Left cardiac atrium (tissue), 4 donors: ENCODE measurements at regions not wholly inside any gene's neighbourhood (a gene's known extent, or its start where the extent isn't known, plus 50 kb on each side); places are given as distances from the start of the nearest gene placed in this dataset.

Source experiments
- ATAC-seq, 2 donors: fragments of 200-7000 bp; cut with Tn5 transposase; one replicate each; pipeline ENCODE4 v1.9.1; 2020; ENCODE audit warnings: mild to moderate bottlenecking in 2 of 2, moderate library complexity in 2 of 2
- DNase-seq: peaks from one replicate; pipeline ENCODE4 v3.0.0-alpha.2; 2020
- intact Hi-C, 2 donors: fragments of 100-400 bp; cut with DNase I; formaldehyde crosslinking; loops; one replicate each; pipeline versions ENCODE4 v1.14.1 to v1.15.1; 2022 to 2023
- donor health status: DM: no; HTN: yes; CAD: no.
- donor health status: DM: no; HTN: yes; CAD: no; lungs with severe emphysema.
- donor health status: DM: yes; HTN: yes; CAD: no.
- donor health status: Dilated cardiomyopathy.

DNA sequence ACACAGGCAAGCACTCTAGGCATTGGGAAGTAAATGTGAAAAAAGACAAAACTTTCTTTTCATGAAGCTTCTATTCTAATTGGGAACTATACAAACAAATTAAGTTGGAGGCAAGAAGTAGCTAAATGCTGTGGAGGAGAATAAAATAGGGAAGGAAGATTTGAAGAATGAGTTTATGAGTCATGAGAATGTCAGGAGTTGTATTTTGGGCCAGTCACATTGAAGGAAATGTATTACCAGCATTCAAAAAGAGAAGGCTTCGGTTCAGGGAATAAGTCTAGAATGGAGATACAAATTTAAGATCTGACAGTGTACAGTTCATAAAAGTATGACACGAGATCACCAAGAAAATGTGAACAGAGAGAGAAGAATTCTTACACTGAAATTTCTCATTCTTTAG is 666.5 kb downstream of the ADCYAP1 start:
- no peak for DNase-seq
- intact Hi-C loops = no loop called here
- ATAC-seq = no peak

GRCh38 chr18:1573732-1574131 is 669.1 kb downstream of the ADCYAP1 start:
- intact Hi-C loops = no loop called here
- no peak for DNase-seq
- no peak for ATAC-seq

GRCh38 chr18:1575084-1575483 is 670.4 kb downstream of the ADCYAP1 start:
- no peak for ATAC-seq
- DNase-seq = no peak
- intact Hi-C loops = no loop called here

DNA sequence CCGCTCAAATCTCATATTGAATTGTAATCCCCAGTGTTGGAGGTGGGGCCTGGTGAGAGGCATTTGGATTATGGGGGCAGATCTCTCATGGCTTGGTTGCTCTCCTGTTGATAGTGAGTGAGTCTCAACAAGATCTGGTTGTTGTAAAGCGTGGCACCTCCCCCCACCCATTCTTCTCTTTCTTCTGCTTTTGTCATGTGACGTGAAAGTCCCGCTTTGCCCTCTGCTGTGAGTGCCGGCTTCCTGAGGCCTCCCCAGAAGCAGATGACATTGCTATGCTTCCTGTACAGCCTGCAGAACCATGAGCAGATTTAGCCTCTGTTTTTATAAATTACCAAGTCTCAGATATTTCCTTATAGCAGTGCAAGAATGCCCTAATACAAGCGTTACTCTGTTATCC is 673.8 kb downstream of the ADCYAP1 start:
- DNase-seq (no peak), ATAC-seq (no peak)
- intact Hi-C loops = no loop called here

DNA sequence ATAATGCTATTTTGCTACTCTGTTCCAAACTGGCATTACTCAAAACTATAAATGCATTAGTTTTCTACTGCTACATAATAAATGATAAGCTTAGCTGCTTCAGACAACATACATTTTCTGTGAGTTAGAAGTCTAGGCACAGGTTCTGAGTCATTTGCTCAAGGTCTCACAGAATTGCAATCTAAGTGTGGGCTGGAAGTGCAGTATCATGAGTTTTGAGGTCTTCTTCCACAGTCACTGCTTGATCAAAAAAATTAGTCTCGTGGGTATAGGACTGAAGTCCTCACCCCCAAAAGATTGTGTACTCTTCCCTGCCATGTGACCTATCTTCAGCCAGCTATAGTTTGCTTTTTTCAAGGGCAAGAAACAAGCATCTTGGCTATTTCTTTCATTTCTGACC is 676.9 kb downstream of the ADCYAP1 start:
- no peak for ATAC-seq
- intact Hi-C loops = loop anchor here (10.0 kb wide), 2 partner anchors 643 to 963 kb away; no protein-coding TSS in a partner anchor
- no peak for DNase-seq

- ATAC-seq = peak in 1 of 2 donors; percentile 38
- DNase-seq = no peak
- intact Hi-C loops = loop anchor here (5.0 to 10.0 kb wide), 3 partner anchors 639 to 961 kb away; no protein-coding TSS in a partner anchor
These were observed 681.3 kb downstream of the ADCYAP1 start for GRCh38 chr18:1585881-1586488.

DNA sequence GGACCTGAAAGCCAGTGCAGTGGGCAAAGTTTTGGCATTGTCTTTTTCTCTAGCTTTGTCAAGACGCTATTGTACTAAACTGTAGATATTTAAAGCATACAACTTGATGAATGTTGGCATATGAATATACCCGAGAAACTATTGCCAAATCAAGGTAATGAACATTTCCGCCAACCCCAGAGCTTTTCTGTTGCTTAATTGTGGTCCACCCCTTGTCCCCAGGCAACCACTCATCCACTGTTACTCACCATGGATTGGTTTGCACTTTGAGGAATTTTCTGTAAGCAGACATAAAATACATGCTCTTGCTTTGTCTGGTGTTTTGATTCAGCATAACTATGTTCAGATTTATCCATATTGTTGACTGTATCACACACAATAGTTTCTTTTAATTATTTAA is 688.4 kb downstream of the ADCYAP1 start:
- DNase-seq (no peak), ATAC-seq (no peak)
- intact Hi-C loops = no loop called here

DNA sequence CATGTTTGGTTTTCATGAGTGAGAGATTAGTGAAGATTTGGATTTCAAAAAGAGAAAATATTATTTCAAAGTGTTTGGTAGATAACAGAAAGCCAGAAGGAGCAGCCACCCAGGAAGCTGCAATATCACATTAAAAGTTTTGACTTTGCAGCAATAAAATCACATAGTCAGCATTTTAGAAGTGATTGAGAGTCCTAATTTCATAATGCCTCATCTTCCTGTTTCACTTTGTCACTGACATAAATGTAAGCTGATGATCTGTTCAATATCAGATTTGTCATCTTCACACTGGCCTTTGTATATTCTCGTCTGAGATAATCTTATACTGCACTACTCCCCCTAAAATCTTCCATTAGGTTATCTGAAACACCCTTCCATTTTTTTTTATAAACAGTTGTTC is 690.5 kb downstream of the ADCYAP1 start:
- ATAC-seq (no peak), DNase-seq (no peak)
- intact Hi-C loops = no loop called here

- ATAC-seq = no peak
- intact Hi-C loops = no loop called here
- DNase-seq = no peak
These were observed 694.5 kb downstream of the ADCYAP1 start for GRCh38 chr18:1599196-1599595.

GRCh38 chr18:1604751-1605150 is 700.1 kb downstream of the ADCYAP1 start:
- DNase-seq = no peak
- intact Hi-C loops = no loop called here
- ATAC-seq = no peak

GRCh38 chr18:1618364-1618763 is 713.7 kb downstream of the ADCYAP1 start:
- intact Hi-C loops = no loop called here
- DNase-seq = no peak
- ATAC-seq = no peak

GRCh38 chr18:1619507-1619906 is 714.8 kb downstream of the ADCYAP1 start:
- ATAC-seq (no peak), DNase-seq (no peak)
- intact Hi-C loops = no loop called here

DNA sequence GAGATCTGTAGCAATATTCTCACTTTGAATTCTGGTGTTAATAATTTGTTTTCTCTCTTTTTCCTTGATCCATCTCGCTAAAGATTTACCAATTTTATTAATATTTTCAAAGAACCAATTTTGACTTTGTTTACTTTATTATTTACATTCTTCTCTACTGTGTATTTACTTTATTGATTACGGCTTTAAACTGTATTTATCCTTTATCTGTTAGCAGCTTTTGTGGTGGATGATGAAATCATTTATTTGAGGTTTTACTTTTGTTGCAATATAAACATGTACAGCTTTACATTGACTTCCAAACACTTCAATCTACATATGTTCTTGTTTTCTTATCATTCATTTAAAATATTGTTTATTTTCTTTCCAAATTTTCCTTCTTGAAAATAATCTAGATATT is 719.9 kb downstream of the ADCYAP1 start:
- intact Hi-C loops = no loop called here

DNA sequence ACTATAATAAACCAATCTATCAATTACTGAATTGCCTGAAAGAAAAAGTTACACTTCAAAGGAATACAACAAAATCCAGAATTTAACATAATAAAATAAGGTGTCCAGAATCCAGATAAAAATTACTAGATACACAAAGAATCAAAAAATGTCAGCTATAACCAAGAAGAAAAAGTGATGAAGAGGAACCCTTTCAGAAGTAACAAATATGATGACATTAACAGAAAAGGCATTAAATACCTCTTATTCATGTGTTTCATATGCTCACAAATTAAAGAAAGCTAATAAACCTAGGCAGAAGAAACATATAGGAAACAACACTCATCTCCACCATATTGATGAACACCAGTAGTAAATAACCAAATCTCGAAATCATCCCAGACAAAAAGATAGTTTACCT is 722.8 kb downstream of the ADCYAP1 start:
- no peak for ATAC-seq
- no peak for DNase-seq
- intact Hi-C loops = no loop called here

More for the DNA sequence above, 719.9 kb downstream of the ADCYAP1 start:
- DNase-seq (no peak), ATAC-seq (no peak)

DNA sequence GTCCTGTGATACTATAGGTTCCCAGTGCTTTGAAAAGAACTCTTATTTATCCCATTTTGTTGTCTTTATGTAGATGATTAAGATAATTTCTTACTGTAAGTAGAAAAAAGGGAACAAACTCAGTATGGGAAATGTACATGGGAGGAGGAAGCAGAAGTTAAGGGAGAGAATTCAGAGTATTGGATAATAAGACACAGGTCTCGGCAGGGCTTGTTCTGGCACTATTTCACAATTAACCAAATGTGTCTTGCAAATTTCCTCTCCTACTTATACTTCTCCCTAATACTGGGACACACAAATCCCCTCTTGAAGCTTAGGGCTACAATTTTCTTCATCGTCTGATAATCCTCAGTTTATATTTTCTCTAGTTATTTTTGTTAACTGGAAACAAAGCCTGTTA is 744.0 kb downstream of the ADCYAP1 start:
- intact Hi-C loops = no loop called here
- ATAC-seq (no peak), DNase-seq (no peak)

DNA sequence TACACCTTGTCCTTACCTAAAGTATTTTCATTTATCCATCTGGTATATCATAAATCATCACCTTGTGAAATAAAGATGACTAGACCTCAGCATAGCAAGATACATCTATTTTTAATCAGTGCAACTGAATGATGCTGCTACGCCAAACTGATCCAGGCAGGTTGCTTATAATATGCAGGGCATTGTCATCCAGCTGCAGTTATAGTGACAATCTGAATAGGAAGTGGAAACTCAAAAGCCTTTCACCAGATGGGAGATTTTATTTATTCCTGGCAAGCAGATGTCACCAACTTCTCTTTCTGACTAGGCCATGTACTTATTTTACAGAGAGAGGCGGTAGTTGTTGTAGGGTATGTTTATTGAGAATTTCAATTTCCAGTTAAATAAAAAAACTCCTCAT is 747.3 kb downstream of the ADCYAP1 start:
- no peak for ATAC-seq
- intact Hi-C loops = no loop called here
- no peak for DNase-seq

DNA sequence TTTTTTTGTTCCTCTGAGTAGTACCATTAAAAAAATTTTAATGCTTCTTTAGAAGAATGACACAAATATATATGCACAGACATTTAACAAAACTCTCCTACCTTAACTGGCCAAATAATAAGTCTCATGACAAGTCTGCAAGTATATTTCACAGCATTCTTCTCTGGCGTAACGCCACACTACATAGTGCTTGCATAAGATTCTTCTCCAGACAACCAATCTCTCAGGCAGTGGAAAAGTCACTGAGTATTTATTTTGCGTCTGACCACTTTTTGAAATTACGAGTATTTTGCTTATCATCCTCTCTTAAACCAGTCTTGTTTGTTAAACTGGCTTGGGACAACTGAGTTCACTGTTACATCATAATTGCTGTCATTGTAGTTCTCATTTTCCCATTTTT is 749.2 kb downstream of the ADCYAP1 start:
- DNase-seq (no peak), ATAC-seq (no peak)
- intact Hi-C loops = no loop called here

DNA sequence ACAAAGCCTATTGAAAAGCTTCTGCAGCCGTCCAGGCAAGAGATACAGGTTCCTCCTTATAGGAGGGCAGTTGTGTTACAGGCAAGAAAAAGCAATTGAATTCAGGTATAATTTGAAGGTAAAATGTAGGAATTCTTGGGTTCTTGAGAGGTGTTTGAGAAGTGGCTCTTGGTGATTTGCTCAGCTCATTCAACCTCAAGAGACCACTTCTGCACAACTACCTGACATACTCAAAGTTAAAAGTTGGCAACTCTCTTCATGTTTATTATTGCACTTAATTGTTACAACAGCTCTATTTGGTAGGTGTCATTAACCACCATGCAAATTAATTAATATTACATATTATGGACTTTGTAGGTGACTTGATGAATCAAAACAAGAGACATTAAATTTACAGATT is 753.2 kb downstream of the ADCYAP1 start:
- ATAC-seq = no peak
- intact Hi-C loops = no loop called here
- DNase-seq = no peak

GRCh38 chr18:1658908-1659566 is 754.4 kb downstream of the ADCYAP1 start:
- DNase-seq (no peak), ATAC-seq (no peak)
- intact Hi-C loops = no loop called here

GRCh38 chr18:1663879-1664705 is 759.4 kb downstream of the ADCYAP1 start:
- ATAC-seq (peak; percentile 38 to 53), DNase-seq (peak; percentile 53)
- intact Hi-C loops = no loop called here
